ENCODE measurements at regions not wholly inside any gene's neighbourhood (a gene's known extent, or its start where the extent isn't known, plus 50 kb on each side); places are given as distances from the start of the nearest gene placed in this dataset.

DNA sequence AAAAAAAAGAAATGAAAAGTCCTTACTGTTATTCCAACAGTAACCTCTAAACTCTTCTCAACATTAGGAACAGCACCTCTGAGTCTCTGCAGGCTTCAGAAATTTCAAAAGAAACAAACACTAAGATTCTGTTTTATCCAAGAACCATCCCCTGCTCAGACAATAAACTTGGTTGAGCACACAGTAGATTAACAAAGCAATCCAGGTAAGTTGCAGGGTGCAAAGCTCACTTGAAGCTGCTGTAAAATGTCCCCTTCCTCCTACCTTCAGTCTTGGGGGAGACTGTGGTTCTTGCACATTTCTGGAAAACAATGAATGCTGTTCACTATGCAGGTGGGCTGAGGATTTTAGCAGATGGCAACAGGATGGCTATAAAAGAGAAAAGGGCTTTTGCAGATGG, 484.1 kb downstream of the IGSF11 start:
- Histone ChIP-seq H3K36me3 (no peaks in the 10 kb centered on the region), H3K9me3 (no peaks in the 10 kb centered on the region), H3K4me1 (no peaks in the 10 kb centered on the region), H3K27ac (no peak overlapping the region), H3K4me3 (no peak overlapping the region), H3K27me3 (no peaks in the 10 kb centered on the region)
- DNase-seq: no peak
- TF ChIP-seq, protein P1, sequence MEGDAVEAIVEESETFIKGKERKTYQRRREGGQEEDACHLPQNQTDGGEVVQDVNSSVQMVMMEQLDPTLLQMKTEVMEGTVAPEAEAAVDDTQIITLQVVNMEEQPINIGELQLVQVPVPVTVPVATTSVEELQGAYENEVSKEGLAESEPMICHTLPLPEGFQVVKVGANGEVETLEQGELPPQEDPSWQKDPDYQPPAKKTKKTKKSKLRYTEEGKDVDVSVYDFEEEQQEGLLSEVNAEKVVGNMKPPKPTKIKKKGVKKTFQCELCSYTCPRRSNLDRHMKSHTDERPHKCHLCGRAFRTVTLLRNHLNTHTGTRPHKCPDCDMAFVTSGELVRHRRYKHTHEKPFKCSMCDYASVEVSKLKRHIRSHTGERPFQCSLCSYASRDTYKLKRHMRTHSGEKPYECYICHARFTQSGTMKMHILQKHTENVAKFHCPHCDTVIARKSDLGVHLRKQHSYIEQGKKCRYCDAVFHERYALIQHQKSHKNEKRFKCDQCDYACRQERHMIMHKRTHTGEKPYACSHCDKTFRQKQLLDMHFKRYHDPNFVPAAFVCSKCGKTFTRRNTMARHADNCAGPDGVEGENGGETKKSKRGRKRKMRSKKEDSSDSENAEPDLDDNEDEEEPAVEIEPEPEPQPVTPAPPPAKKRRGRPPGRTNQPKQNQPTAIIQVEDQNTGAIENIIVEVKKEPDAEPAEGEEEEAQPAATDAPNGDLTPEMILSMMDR (IDR thresholded peaks at IDR 0.05): no peak
- TF ChIP-seq POLR2A (IDR thresholded peaks at IDR 0.05): no peak

DNA sequence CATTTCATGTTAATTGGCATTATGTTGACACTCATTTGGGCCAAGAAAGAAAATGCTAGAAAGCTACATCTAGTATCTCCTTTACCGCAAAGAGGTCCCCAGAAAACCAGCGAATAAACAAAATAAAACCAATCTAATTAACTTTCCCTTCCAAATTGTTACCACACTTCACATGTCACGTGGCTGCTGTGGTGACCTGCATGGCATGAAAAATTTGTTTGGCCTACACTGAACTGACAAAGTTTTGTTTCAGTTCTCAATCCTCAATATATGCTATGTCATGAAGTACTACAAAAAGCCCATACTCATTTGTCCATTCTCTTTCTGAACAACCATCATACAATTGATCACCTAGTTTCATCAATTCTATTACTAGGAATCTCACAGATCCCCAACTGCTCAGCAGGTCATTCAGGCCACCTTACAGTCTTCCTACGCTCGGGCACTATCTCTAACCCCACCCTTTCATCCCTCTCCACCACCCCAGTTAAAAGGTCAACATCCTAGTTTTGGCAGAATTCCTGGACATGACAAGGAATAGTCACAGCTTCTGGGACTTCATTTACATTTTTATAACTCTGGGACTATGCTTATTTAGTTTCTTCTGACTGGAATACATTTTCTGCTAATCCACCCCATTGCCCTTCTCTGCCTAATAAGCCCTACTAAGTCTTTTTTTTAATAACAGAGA, 480.4 kb downstream of the IGSF11 start:
- no peak for DNase-seq
- no peaks in the 10 kb centered on the region for H3K36me3 ChIP-seq
- TF ChIP-seq, protein P1 (IDR thresholded peaks at IDR 0.05): no peak
- TF ChIP-seq POLR2A (IDR thresholded peaks at IDR 0.05): no peak
- no peaks in the 10 kb centered on the region for H3K9me3 ChIP-seq
- H3K27me3 ChIP-seq: no peaks in the 10 kb centered on the region
- no peak overlapping the region for H3K4me3 ChIP-seq
- no peak overlapping the region for H3K27ac ChIP-seq
- no peaks in the 10 kb centered on the region for H3K4me1 ChIP-seq

DNA sequence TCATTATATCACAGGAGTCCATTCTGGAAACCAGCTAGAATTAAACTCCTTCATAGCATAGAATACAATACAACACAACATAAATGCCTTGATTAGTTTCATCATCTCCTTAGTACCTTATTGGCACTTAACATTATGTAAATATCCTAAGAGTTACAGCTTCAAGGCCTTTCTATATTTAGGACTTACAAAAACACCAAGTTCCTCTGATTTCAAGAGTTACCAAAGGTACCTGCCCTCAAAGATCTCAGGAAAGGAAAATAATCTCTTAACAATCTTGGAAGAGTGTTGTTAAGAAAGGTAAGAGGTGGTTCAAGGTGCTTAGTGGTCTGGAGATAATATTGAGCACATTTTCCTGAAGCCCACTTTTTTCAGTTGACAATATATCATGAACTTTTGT, 477.7 kb downstream of the IGSF11 start:
- no peaks in the 10 kb centered on the region for H3K27me3 ChIP-seq
- TF ChIP-seq POLR2A (IDR thresholded peaks at IDR 0.05): no peak
- TF ChIP-seq, protein P1 (IDR thresholded peaks at IDR 0.05): no peak
- H3K27ac ChIP-seq: no peak overlapping the region
- H3K4me3 ChIP-seq: no peak overlapping the region
- H3K4me1 ChIP-seq: no peaks in the 10 kb centered on the region
- H3K36me3 ChIP-seq: no peaks in the 10 kb centered on the region
- DNase-seq: no peak
- H3K9me3 ChIP-seq: no peaks in the 10 kb centered on the region

GRCh38 chr3:118557513-118557912, 477.1 kb downstream of the IGSF11 start:
- H3K9me3 ChIP-seq: no peaks in the 10 kb centered on the region
- no peak for TF ChIP-seq POLR2A (IDR thresholded peaks at IDR 0.05)
- TF ChIP-seq, protein P1 (IDR thresholded peaks at IDR 0.05): no peak
- H3K27ac ChIP-seq: no peak overlapping the region

DNA sequence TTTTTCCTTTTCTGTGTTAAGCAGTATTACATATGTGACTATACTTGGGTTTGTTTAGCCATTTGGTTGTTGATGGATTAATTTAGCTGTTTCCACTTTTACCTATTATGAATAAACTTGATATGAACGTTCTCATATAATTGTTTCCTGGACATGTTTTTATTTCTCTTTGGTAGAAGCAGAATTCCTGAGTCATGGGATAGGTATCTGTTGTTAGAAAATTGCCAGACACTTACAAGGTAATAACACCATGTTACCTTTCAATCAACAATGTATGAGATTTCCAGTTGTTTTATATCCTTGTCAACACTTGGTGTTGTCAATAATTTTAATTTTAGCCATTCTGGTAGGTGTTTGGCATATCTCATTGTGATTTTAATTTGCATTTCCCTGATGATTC, 475.4 kb downstream of the IGSF11 start:
- Histone ChIP-seq H3K27ac (no peak overlapping the region), H3K4me1 (no peaks in the 10 kb centered on the region), H3K9me3 (no peaks in the 10 kb centered on the region), H3K36me3 (no peaks in the 10 kb centered on the region), H3K4me3 (no peak overlapping the region), H3K27me3 (no peaks in the 10 kb centered on the region)
- no peak for DNase-seq
- TF ChIP-seq POLR2A (IDR thresholded peaks at IDR 0.05): no peak
- TF ChIP-seq, protein P1 (IDR thresholded peaks at IDR 0.05): no peak

More at GRCh38 chr3:118557513-118557912, 477.1 kb downstream of the IGSF11 start:
- Histone ChIP-seq H3K4me3 (no peak overlapping the region), H3K36me3 (no peaks in the 10 kb centered on the region), H3K27me3 (no peaks in the 10 kb centered on the region), H3K4me1 (no peaks in the 10 kb centered on the region)
- no peak for DNase-seq

DNA sequence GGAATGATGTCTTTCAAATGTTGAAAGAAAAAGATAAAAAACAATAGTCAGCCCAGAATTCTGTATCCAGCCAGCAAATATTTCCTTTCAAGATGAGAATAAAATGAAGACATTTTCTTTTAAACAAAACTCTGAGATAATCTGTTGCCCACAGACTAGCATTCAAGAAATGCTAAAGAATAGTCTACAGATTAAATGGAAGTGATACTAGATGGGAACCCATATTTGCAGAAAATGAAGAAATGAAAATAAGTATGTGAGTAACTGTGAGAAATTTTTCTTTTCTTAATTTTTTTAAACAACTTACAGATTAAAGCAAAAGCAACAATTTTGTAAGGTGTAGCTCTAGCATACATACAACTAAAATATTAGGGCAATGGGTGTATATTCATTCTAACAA, 469.8 kb downstream of the IGSF11 start:
- H3K4me3 ChIP-seq: no peak overlapping the region
- H3K27ac ChIP-seq: no peak overlapping the region
- TF ChIP-seq POLR2A (IDR thresholded peaks at IDR 0.05): no peak
- TF ChIP-seq, protein P1 (IDR thresholded peaks at IDR 0.05): no peak
- H3K36me3 ChIP-seq: no peaks in the 10 kb centered on the region
- H3K27me3 ChIP-seq: no peaks in the 10 kb centered on the region
- no peak for DNase-seq
- no peaks in the 10 kb centered on the region for H3K4me1 ChIP-seq
- H3K9me3 ChIP-seq: no peaks in the 10 kb centered on the region

All from Peyer's patch (tissue), 4 donors.